ENCODE measurements at regions not wholly inside any gene's neighbourhood (a gene's known extent, or its start where the extent isn't known, plus 50 kb on each side); places are given as distances from the start of the nearest gene placed in this dataset.

DNA sequence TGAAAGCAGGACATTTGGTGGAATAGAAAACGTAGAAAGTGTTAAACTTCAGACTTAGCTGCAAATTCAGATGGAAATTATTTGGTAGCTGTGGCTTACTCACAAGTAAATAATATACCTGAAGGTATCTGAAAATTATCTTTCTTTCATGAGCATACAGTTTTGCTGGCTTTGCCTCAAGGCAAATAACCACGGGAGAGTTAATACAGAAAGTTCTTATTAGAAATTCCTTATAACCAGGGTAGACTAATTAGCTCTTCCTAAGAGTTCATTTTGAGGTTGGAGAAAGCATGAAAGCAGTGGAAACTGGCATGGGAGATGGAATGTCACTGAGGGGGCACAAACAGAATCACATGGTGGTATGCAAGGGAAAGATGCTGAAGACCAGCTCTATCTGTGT, 217.5 kb downstream of the CD83 start:
- DNase-seq = no peak

DNA sequence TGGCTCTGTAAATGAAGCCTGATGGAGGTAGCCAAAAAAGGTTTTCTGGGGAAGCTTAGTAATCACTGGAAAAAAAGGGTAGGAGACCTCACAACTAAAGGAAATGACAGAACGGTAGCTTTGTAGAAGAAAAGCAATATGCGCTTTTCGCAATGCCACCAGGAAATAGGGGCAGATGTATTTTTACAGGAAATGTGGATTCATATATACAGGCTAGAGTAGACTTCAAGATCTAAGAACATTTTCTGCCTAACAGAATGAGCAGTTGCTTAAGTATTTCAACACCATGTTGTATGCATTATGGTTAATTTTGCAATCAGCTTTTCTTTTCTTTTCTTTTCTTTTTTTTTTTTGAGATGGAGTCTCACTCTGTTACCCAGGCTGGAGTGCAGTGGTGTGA, 219.6 kb downstream of the CD83 start:
- no peak for DNase-seq

DNA sequence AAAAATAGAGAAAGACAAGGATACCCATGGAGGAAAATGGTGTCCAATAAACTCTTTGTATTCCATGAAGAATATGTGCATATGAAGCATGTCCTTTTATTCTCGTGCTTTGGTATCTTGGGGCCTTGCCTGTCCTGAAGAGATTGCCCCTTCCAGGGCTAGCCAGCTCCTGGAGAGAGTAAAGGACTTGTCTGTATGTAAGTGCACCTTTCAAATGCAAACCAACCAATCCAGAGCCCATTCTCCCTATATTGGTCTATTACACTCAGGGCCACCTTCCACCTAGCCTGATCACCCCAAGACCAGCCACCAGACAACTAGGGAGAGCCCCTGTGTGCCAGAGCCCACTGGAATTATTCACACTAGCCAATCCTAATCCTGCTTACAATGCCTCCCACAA, 221.6 kb downstream of the CD83 start:
- no peak for DNase-seq

DNA sequence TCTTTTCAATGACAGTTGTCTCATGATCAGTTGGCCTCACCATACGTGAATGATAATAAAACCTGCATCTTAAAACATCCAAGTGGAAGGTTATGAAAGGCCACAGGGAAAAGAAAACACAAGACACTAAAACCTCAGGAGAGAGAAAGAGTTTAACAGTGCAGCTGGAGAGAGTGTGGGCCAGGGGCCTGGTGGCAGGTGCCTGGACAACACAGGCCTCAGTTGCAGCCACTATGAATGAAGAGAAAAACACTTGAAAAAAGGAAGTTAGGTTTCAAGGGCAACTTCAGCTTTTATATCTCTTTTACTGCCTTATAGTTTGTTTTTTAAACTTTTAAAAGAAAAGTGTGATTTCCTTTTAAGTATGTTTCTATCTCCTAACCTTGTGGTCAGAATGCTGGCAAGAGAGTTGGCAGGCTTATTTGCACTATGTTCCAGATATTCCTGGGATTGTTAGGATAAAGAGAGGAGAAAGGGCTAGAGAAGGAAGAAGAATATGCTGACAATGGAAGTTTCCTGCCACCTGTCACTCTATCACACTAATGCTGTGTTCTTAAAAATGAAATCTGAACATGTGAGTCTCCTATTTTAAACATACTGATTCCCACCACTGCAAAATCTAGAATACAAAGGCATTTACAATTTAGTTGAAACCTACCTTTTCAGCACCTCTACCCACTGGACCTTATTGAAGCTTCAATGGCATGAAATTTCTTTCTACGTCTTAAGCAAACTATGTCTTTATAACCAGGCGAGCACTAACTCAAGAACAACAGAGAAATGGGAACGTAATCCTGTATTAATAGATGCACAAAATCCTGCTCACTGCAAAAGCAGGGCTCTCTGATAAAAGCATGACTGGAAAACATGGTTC, 222.4 kb downstream of the CD83 start:
- DNase-seq = no peak

GRCh38 chr6:14344486-14344885, 226.9 kb downstream of the CD83 start:
- DNase-seq = no peak

- no peak for DNase-seq
These were observed 230.8 kb downstream of the CD83 start for GRCh38 chr6:14348389-14348788.

DNA sequence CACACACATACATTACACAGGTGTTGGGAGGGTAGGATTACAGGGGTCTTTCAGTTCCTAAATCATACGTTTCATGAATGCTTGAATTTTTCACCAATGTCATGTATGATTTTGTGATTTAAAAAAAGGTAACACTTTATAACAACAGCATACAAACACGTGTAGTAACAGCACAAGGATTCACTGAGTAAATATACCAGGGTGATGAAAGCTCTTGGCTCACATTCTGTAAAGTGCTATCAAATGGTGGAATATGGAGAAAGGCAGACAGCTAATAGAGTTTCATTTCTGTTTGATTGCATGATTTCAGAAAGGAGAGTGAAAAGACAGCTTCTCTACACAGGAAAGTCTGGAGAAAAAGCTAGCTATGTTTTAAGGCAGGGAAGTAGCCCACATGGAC, 231.9 kb downstream of the CD83 start:
- DNase-seq = no peak

GRCh38 chr6:14350210-14350609, 232.6 kb downstream of the CD83 start:
- no peak for DNase-seq

DNA sequence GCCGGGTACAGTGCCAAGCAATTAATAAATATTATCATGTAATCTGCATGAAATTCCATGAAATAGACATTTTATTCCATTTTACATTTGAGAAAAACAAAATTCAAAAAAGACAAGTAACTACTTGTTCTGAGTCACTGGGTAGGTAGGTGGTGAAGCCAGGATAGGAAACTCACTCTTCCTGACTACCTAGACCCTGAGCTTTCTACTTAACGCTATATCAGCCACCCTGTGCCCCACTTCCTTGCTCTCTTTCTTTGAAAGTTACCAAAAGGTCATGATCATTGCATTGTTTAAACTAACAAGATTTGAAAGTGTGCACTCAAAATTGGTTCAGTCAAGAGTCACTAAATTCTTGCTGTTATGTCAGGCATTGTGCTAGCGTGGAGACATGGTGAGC, 235.7 kb downstream of the CD83 start:
- DNase-seq = no peak

- DNase-seq = no peak
These were observed 236.2 kb downstream of the CD83 start for GRCh38 chr6:14353798-14354197.

GRCh38 chr6:14354919-14355572, 237.5 kb downstream of the CD83 start:
- DNase-seq = no peak

- no peak for DNase-seq
These were observed 241.9 kb downstream of the CD83 start for GRCh38 chr6:14359438-14359837.

- no peak for DNase-seq
These were observed 243.0 kb downstream of the CD83 start for GRCh38 chr6:14360565-14360964.

- DNase-seq = no peak
These were observed 243.7 kb downstream of the CD83 start for GRCh38 chr6:14361297-14361696.

GRCh38 chr6:14361956-14362587, 244.5 kb downstream of the CD83 start:
- DNase-seq = no peak

- DNase-seq = no peak
These were observed 246.8 kb downstream of the CD83 start for GRCh38 chr6:14364370-14364769.

GRCh38 chr6:14365393-14365792, 247.8 kb downstream of the CD83 start:
- DNase-seq = no peak

GRCh38 chr6:14366315-14366714, 248.7 kb downstream of the CD83 start:
- DNase-seq = no peak

DNA sequence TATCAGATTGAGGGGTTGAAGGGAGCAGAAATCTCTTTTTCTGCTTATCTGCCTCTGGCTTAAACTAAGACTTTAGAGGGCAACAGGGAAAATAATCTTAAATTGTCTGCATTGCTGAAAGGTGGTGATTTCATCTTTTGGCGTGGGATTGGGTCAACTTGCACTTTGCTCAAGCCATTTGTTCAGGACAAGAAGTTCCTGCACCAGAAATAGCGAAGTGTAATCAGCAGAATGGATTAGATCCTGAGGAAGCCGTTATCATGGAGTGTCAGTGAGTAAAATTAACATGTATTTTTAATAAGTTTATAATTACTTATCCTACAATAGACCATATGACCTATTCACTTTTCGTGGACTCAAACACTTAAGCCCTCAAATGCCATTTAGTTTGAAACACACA, 249.3 kb downstream of the CD83 start:
- DNase-seq = no peak

DNA sequence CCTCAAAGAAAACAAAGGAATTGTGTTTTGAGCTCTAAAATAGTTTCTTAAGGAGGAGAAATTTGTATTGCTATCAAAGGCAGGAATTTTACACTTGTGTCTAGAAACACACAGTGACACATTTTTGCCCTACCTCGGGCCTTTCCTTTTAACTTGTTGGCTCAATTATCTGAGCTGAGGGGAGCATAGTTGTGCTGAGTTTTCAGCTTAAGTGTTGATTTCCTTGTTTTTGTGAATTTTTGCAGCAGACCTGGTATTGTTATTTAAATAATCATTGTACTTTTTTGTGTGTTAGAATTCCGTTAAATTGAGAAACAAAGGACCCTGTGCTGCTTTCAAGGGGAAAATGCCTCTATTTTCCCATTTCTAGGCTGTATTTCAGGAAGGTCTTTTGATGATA, 249.7 kb downstream of the CD83 start:
- no peak for DNase-seq

DNA sequence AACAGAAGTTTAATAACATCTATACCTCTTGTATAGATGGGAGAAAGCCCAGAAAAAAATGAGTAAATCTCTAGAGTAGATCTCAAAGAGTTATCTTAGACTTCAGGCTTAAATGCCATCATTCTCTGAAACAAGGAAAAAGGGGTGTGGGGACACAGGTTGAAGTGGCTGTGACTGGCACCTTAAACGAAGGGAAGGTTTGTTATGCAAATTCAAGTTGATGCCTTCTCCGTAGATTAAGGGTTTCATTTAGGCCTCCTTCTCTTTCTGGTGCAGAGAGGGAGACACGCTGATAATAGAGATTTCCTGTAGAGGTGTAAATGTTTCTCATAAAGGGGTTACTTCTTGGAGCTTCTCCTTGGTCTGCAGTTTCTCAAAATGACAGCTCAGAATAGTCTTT, 252.1 kb downstream of the CD83 start:
- DNase-seq = no peak

GRCh38 chr6:14371530-14371929, 254.0 kb downstream of the CD83 start:
- DNase-seq = no peak

DNA sequence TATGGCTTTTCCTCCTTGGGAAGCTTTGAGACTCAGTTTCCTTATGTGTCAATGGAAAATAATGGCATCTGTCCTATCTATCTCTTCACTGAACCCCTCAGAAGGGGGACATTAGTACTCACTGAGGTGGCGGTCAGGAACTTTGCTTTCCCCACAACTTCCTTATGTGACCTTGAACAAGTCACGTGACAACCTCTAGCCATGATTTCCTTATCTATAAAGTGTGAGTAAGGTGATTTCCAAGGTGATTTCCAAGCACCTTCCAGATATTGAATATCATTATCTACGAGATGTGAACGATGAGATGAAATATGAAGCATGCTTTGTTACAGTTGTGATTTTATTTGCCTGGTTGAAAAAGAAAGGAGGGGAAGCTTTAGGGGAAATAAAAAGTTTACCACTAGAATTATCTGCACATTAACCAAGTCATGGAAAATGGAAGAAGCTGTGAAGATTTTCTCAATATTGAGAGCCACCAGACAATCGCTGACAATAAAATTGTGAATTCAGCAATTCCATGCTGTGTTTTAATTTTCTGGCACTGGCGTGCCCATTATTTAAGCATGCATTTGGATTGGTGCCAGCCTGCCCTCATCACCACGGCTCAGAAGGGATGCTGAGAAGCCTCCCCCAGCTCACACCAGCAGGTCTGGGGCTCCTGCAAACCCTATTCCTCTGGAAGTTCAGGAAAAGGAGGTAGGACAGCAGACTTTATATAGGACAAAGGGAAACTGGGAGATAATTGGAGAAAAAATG, 255.3 kb downstream of the CD83 start:
- DNase-seq = no peak

Data from SW 1271 (cell line).